Activated CD4-positive, alpha-beta memory T cell treated with anti-CD3 and anti-CD28 coated beads, Interleukin-2, amount 10 ng/mL, durations not matched to agents 7 days and 5 days (primary cell): ENCODE measurements at regions not wholly inside any gene's neighbourhood (a gene's known extent, or its start where the extent isn't known, plus 50 kb on each side); places are given as distances from the start of the nearest gene placed in this dataset.
A peak's percentile ranks its signal among the peaks of the same experiment; 100 is the strongest.

Experiments used
- CTCF ChIA-PET: fragments of 350-600 bp; sonication (Branson Sonifier 250); formaldehyde crosslinking; loops from one replicate; lab custom pipeline; 2021; ENCODE audit warnings: antibody characterized with exemption, inconsistent platforms; lab: Charles Lee
- POLR2A ChIA-PET: fragments of 350-600 bp; sonication (Branson Sonifier 250); formaldehyde crosslinking; loops from one replicate; lab custom pipeline; 2021; ENCODE audit warnings: antibody characterized with exemption; lab: Charles Lee
- DNase-seq: peaks from one replicate; pipeline ENCODE4 v3.0.0-alpha.2; 2020
- H3K27ac Mint-ChIP-seq: one replicate; pipeline ENCODE4 v1.8.0; 2021; ENCODE audit warnings: mild to moderate bottlenecking, mixed read lengths
- H3K27me3 Mint-ChIP-seq: one replicate; pipeline ENCODE4 v1.8.0; 2021; ENCODE audit warnings: mixed read lengths
- H3K36me3 Mint-ChIP-seq: one replicate; pipeline ENCODE4 v1.8.0; 2021; ENCODE audit warnings: low read depth, mixed read lengths
- H3K4me1 Mint-ChIP-seq: one replicate; pipeline ENCODE4 v1.8.0; 2021; ENCODE audit warnings: mixed read lengths
- H3K4me3 Mint-ChIP-seq: one replicate; pipeline ENCODE4 v1.8.0; 2021; ENCODE audit warnings: mild to moderate bottlenecking, mixed read lengths
- H3K9me3 Mint-ChIP-seq: one replicate; pipeline ENCODE4 v1.8.0; 2021; ENCODE audit warnings: mixed read lengths

DNA sequence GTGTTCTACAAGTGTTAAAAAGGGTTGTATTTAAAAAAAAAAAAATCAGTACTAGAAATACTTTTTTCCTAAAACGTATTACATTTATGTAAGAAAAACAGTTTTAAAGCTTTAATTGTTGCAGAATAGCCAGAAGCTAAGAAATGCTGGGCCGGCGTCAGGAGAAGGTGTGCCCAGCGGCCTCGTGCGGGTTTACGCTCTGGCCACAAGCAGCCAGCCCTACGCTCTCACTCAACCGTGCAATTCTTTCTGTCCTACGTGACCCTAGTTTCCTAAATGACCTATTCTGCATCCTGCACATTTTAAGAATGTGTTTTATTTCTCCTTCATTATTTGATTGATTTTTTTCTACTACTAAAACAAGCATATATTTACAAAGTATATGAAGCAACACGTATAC lies 279.7 kb upstream of the KLF14 start:
- ChIA-PET POLR2A (interaction anchor here (3.7 to 9.1 kb wide), 2 partner anchors 7 to 55 kb away, joined by 31 to 127 read pairs; no protein-coding TSS in a partner anchor), CTCF (no interaction called here)
- peaks cover 77% of the 10 kb centered on the region for H3K4me1 Mint-ChIP-seq
- H3K4me3 Mint-ChIP-seq: no peak overlapping the region
- peaks cover 35% of the 10 kb centered on the region for H3K36me3 Mint-ChIP-seq
- H3K27ac Mint-ChIP-seq: peak overlapping the region; percentile 69
- DNase-seq: no peak
- no peaks in the 10 kb centered on the region for H3K9me3 Mint-ChIP-seq
- H3K27me3 Mint-ChIP-seq: no peaks in the 10 kb centered on the region

DNA sequence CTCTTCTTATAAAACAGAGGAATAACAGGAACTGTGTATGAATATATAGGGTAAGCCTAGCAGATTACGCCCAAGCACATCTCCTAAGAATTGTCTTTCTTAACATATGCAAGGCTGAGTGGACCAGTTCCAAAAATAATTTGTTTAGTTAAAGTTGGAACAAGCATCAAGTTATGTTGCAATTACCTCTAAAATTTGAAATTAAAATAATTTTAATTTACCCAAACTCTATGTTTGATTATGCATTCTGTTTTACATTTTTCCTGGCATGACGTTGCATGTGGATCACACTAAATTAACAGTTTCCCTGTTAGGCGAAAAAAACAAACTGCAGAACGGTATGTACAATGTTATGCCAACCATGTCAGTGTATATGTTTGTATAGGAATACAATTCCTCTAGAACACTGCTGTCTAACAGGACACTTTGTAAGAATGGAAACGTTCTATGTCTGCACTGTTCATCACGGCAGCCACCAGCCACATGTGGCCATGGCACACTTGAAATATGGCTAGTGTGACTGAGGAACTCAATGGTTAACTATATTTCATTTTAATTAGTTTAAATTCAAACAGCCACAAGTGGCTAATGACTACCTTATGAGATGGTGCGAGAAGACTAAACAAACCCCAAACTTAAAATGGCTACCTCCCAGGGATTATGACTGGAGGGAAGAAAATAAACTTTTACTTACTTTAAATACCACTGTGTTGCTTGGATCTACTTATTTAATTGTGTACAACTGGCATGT lies 281.1 kb upstream of the KLF14 start:
- H3K27ac Mint-ChIP-seq: no peak overlapping the region
- POLR2A ChIA-PET: interaction anchor here (9.1 kb wide), 1 partner anchor 56 kb away, joined by 127 read pairs; no protein-coding TSS in a partner anchor

DNA sequence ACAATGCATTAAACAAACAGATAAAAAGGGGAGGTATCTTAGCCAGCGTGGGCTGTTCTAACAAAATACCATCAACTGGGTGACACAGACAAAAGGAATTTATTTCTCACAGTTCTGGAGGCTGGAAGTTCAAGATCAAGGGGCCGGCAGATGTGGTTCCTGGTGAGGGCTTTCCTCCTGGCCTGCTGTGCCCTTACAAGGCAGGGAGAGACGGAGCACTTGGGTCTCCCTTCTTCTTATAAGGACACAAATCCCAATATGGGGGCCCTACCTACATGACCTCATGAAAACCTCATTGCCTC lies 281.6 kb upstream of the KLF14 start:
- H3K27ac Mint-ChIP-seq: no peak overlapping the region
- peaks cover 42% of the 10 kb centered on the region for H3K36me3 Mint-ChIP-seq
- no peak for DNase-seq
- ChIA-PET CTCF (no interaction called here), POLR2A (no interaction called here)
- H3K4me1 Mint-ChIP-seq: peaks cover 76% of the 10 kb centered on the region
- H3K9me3 Mint-ChIP-seq: no peaks in the 10 kb centered on the region
- H3K4me3 Mint-ChIP-seq: no peak overlapping the region
- H3K27me3 Mint-ChIP-seq: no peaks in the 10 kb centered on the region

More for the DNA sequence above, 281.1 kb upstream of the KLF14 start:
- peaks cover 76% of the 10 kb centered on the region for H3K4me1 Mint-ChIP-seq
- no peaks in the 10 kb centered on the region for H3K27me3 Mint-ChIP-seq
- no peak for DNase-seq
- no peaks in the 10 kb centered on the region for H3K9me3 Mint-ChIP-seq
- peaks cover 42% of the 10 kb centered on the region for H3K36me3 Mint-ChIP-seq
- CTCF ChIA-PET: no interaction called here
- H3K4me3 Mint-ChIP-seq: no peak overlapping the region

DNA sequence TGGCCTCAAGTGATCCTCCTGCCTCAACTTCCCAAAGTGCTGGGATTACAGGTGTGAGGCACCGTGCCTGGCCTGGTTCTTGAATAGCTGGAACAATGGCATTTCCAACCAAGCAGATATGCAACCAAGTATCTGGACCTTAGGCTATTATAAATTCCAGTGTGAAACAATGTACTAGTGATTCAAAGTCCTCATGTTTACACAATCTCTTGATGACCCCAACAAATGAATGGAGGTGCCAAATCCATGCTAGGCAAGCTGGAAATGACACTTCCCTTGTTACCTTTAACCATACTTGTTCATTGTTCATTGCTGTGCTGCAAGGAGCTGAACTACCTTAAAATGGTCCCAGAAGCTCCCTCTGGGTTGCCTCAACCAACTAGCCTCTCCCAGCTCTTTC lies 282.2 kb upstream of the KLF14 start:
- POLR2A ChIA-PET: interaction anchor here (0.9 to 1.2 kb wide), 2 partner anchors 56 to 60 kb away, joined by 4 read pairs; no protein-coding TSS in a partner anchor

DNA sequence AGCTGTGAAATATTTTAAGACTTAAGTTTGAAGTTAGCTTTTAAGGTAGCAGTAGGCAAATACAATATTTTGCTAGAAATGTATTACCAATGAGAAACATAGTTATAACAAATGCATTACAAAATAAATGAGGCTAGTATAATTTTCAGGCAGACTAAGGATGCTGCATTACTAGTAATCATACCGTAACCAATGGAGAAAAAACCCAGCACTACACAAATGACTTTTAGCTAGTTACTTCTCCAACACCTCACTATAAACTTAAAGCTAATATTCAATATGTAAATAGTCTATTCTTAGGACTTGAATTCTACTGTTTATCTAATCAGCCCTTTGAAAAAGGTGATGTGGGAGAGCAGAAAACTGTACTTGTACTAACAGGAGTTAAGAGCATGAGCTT lies 285.3 kb upstream of the KLF14 start:
- peak overlapping the region; percentile 37 for H3K27ac Mint-ChIP-seq
- H3K4me1 Mint-ChIP-seq: peaks cover 74% of the 10 kb centered on the region
- H3K36me3 Mint-ChIP-seq: peaks cover 63% of the 10 kb centered on the region
- no peak for DNase-seq
- H3K9me3 Mint-ChIP-seq: peaks cover 7% of the 10 kb centered on the region
- H3K27me3 Mint-ChIP-seq: no peaks in the 10 kb centered on the region
- CTCF ChIA-PET: interaction anchor here (1.1 to 3.5 kb wide), 3 partner anchors 12 to 60 kb away, joined by 3 to 12 read pairs (median 7); no protein-coding TSS in a partner anchor
- H3K4me3 Mint-ChIP-seq: no peak overlapping the region
- POLR2A ChIA-PET: interaction anchor here (1.2 to 6.5 kb wide), 7 partner anchors 7 to 122 kb away, joined by 3 to 45 read pairs (median 19); no protein-coding TSS in a partner anchor

More for the DNA sequence above, 282.2 kb upstream of the KLF14 start:
- Mint-ChIP-seq H3K27ac (no peak overlapping the region), H3K27me3 (no peaks in the 10 kb centered on the region), H3K9me3 (no peaks in the 10 kb centered on the region), H3K4me3 (no peak overlapping the region), H3K4me1 (peaks cover 76% of the 10 kb centered on the region), H3K36me3 (peaks cover 44% of the 10 kb centered on the region)
- no peak for DNase-seq
- CTCF ChIA-PET: interaction anchor here (0.6 to 0.9 kb wide), 2 partner anchors 13 to 287 kb away, joined by 3 read pairs; no protein-coding TSS in a partner anchor

DNA sequence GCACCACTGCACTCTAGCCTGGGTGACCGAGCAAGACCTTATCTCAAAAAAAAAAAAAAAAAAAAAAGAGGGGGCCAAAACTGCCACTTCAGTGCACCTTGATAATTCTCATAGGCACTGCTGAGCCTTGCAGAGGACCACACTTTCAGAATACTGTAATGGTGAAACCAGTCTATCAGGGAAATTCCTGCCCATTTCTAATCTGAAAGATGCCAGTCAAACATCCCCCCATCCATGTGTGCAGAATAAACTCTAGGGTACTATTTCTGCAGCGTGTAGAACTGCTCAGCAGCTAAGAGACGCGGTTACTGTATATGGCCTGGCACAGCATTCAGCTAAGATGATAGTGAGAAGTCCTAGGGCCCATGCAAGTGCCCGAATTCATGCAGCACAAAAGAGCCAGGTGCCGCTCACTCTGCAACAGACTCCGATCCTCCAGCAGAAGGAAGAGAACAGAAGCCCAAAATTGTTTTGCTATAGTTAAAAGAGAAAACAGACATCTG lies 286.8 kb upstream of the KLF14 start:
- no peak for DNase-seq
- peak overlapping the region; percentile 82 for H3K27ac Mint-ChIP-seq
- ChIA-PET POLR2A (interaction anchor here (0.6 to 6.5 kb wide), 8 partner anchors 8 to 76 kb away, joined by 3 to 45 read pairs (median 12); no protein-coding TSS in a partner anchor), CTCF (interaction anchor here (0.7 to 2.4 kb wide), 3 partner anchors 14 to 586 kb away, joined by 3 to 7 read pairs (median 4); no protein-coding TSS in a partner anchor)
- peaks cover 73% of the 10 kb centered on the region for H3K4me1 Mint-ChIP-seq
- peak overlapping the region; percentile 57 for H3K4me3 Mint-ChIP-seq
- no peaks in the 10 kb centered on the region for H3K27me3 Mint-ChIP-seq
- H3K9me3 Mint-ChIP-seq: peaks cover 7% of the 10 kb centered on the region
- peaks cover 57% of the 10 kb centered on the region for H3K36me3 Mint-ChIP-seq

GRCh38 chr7:131021460-131021859 lies 287.5 kb upstream of the KLF14 start:
- peaks cover 78% of the 10 kb centered on the region for H3K4me1 Mint-ChIP-seq
- no peaks in the 10 kb centered on the region for H3K27me3 Mint-ChIP-seq
- no peak for DNase-seq
- H3K4me3 Mint-ChIP-seq: peak overlapping the region; percentile 57
- ChIA-PET POLR2A (interaction anchor here (0.6 to 6.5 kb wide), 10 partner anchors 8 to 77 kb away, joined by 3 to 45 read pairs (median 4); no protein-coding TSS in a partner anchor), CTCF (interaction anchor here (0.8 to 2.7 kb wide), 5 partner anchors 10 to 19 kb away, joined by 3 to 14 read pairs (median 4); no protein-coding TSS in a partner anchor)
- H3K36me3 Mint-ChIP-seq: peaks cover 60% of the 10 kb centered on the region
- H3K27ac Mint-ChIP-seq: peak overlapping the region; percentile 82
- H3K9me3 Mint-ChIP-seq: peaks cover 7% of the 10 kb centered on the region

DNA sequence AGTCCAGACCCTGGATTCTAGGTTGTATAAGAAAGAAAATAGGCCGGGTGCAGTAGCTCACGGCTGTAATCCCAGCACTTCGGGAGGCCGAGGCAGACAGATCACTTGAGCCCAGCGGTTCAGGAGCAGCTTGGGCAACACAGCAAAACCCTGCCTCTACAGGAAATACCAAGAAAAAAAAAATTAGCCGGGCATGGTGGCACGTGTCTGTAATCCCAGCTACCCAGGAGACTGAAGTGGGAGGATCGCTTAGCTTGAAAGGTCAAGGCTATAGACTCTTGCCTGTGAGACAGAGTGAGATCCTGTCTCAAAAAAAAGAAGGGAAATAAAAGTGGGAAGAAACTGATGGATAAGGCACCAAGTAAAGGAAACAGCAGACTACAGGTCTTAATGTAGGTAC lies 287.9 kb upstream of the KLF14 start:
- peaks cover 7% of the 10 kb centered on the region for H3K9me3 Mint-ChIP-seq
- no peak for DNase-seq
- H3K36me3 Mint-ChIP-seq: peaks cover 59% of the 10 kb centered on the region
- CTCF ChIA-PET: interaction anchor here (0.8 to 2.7 kb wide), 4 partner anchors 9 to 18 kb away, joined by 3 to 14 read pairs (median 4); no protein-coding TSS in a partner anchor
- peak overlapping the region; percentile 57 for H3K4me3 Mint-ChIP-seq
- H3K27me3 Mint-ChIP-seq: no peaks in the 10 kb centered on the region
- POLR2A ChIA-PET: interaction anchor here (0.6 to 6.5 kb wide), 10 partner anchors 8 to 78 kb away, joined by 3 to 45 read pairs (median 4); no protein-coding TSS in a partner anchor
- H3K4me1 Mint-ChIP-seq: peaks cover 81% of the 10 kb centered on the region
- peak overlapping the region; percentile 82 for H3K27ac Mint-ChIP-seq

DNA sequence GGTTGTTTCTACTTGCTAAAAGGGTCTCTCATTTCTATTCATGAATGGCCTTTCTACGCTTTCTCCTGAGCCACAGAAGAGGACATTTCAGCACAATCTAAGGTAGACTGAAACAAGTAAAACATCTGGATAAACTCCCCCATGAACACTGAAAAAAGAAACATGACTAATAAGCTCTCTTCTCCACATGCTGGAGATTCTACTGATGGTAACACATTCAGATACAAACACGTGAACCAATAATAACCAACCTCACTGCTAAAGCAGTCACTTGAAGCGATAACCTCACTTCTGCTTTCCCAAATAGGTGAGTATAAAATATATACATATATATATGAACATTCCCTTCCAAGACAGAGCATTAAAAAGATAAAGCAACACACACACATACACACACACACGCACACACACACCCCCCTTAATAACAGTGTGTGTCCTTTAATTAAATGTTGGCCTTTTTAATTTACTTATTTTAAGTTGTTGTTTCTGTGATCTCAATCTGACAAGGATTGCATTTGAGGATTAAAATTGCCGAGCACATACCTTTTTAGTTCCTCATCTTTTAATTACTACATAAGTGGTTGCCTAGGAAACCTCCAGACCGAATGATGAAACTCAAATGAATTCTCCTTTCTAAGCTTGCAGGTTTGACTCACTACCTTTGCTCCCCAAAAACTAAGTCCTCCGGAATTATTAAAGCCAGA lies 292.4 kb upstream of the KLF14 start:
- H3K36me3 Mint-ChIP-seq: peaks cover 63% of the 10 kb centered on the region
- DNase-seq: no peak
- ChIA-PET CTCF (interaction anchor here (1.1 to 1.4 kb wide), 3 partner anchors 17 to 56 kb away, joined by 3 to 4 read pairs (median 3); no protein-coding TSS in a partner anchor), POLR2A (interaction anchor here (1.0 to 2.1 kb wide), 6 partner anchors 9 to 129 kb away, joined by 3 to 10 read pairs (median 4); no protein-coding TSS in a partner anchor)
- H3K9me3 Mint-ChIP-seq: peaks cover 7% of the 10 kb centered on the region
- peak overlapping the region; percentile 79 for H3K27ac Mint-ChIP-seq
- H3K27me3 Mint-ChIP-seq: no peaks in the 10 kb centered on the region
- no peak overlapping the region for H3K4me3 Mint-ChIP-seq
- H3K4me1 Mint-ChIP-seq: peaks cover 82% of the 10 kb centered on the region

- ChIA-PET CTCF (interaction anchor here (1.1 to 1.4 kb wide), 4 partner anchors 18 to 56 kb away, joined by 3 to 5 read pairs (median 4); no protein-coding TSS in a partner anchor), POLR2A (interaction anchor here (1.1 to 2.1 kb wide), 6 partner anchors 10 to 130 kb away, joined by 4 to 10 read pairs (median 5); no protein-coding TSS in a partner anchor)
- peak overlapping the region; percentile 79 for H3K27ac Mint-ChIP-seq
- H3K36me3 Mint-ChIP-seq: peaks cover 58% of the 10 kb centered on the region
- DNase-seq: peak; percentile 46
- H3K4me3 Mint-ChIP-seq: peak overlapping the region; percentile 14
- H3K4me1 Mint-ChIP-seq: peaks cover 83% of the 10 kb centered on the region
- peaks cover 7% of the 10 kb centered on the region for H3K9me3 Mint-ChIP-seq
- H3K27me3 Mint-ChIP-seq: no peaks in the 10 kb centered on the region
Observed at GRCh38 chr7:131027287-131027773, 293.3 kb upstream of the KLF14 start.

DNA sequence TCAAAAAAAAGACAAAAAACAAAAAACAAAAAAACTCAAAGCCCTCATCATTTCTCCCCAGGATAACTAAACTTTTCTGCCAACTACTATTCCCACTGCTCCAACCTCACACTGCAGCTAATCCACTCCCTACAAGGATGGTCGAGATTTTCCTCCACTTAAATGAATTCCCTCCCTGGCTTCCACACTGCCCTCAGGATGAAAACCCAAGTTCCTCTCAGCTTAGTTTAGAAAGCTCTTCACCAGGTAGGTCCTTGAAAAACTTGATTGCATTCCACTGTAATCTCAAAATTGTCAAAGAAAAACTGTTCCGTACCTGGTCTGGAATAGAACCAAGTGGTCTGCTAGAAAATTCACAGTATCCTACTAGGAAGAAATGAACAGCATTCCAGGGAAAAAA lies 294.3 kb upstream of the KLF14 start:
- Mint-ChIP-seq H3K4me3 (no peak overlapping the region), H3K36me3 (peaks cover 52% of the 10 kb centered on the region), H3K27me3 (no peaks in the 10 kb centered on the region), H3K9me3 (peaks cover 6% of the 10 kb centered on the region), H3K27ac (peak overlapping the region; percentile 79), H3K4me1 (peaks cover 82% of the 10 kb centered on the region)
- DNase-seq: no peak
- ChIA-PET CTCF (interaction anchor here (0.5 to 1.3 kb wide), 5 partner anchors 12 to 69 kb away, joined by 3 to 5 read pairs (median 4); no protein-coding TSS in a partner anchor), POLR2A (interaction anchor here (0.7 to 3.8 kb wide), 8 partner anchors 8 to 81 kb away, joined by 3 to 19 read pairs (median 5); no protein-coding TSS in a partner anchor)

DNA sequence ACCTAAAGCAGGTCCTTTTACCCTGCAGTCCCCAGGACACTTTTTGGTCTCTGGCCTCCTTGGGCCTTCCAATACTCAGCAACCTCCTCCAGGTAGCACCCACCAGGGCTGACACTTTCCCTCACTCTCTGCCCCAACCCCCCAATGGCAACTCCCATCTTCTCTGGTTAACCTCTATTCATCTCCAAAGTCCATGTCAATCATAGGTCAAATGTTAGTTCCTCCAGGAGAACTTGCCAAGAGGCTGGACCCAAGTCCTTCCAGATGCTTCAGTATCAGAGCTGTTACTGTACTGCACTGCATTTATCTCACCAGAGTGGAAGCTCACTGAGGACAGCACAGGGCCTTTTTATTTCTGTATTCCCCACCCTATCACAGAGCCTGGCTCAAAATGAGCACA lies 295.0 kb upstream of the KLF14 start:
- Mint-ChIP-seq H3K27ac (no peak overlapping the region), H3K27me3 (no peaks in the 10 kb centered on the region), H3K36me3 (peaks cover 46% of the 10 kb centered on the region), H3K4me3 (no peak overlapping the region), H3K9me3 (peaks cover 2% of the 10 kb centered on the region), H3K4me1 (peaks cover 83% of the 10 kb centered on the region)
- ChIA-PET POLR2A (interaction anchor here (1.2 to 3.8 kb wide), 6 partner anchors 8 to 81 kb away, joined by 3 to 19 read pairs (median 6); no protein-coding TSS in a partner anchor), CTCF (interaction anchor here (0.5 to 1.1 kb wide), 4 partner anchors 12 to 70 kb away, joined by 3 to 4 read pairs (median 4); no protein-coding TSS in a partner anchor)
- DNase-seq: no peak
